HG03280 (cell line): ENCODE measurements at regions not wholly inside any gene's neighbourhood (a gene's known extent, or its start where the extent isn't known, plus 50 kb on each side); places are given as distances from the start of the nearest gene placed in this dataset.

Experiments
- ATAC-seq: cut with Tn5 transposase; IDR thresholded peaks from one replicate; pipeline ENCODE4 v1.9.1; 2021; ENCODE audit warnings: mild to moderate bottlenecking, moderate library complexity; ENCODE audit not compliant: unreplicated experiment

GRCh38 chr12:98418357-98419075 is 96.9 kb upstream of the TMPO start:
- ATAC-seq, result peak; percentile 51

- no peak for ATAC-seq
Observed at GRCh38 chr12:98419081-98419794, 96.2 kb upstream of the TMPO start.

- no peak for ATAC-seq
Observed at GRCh38 chr12:98419795-98420404, 95.5 kb upstream of the TMPO start.

GRCh38 chr12:98420461-98420860 is 94.9 kb upstream of the TMPO start:
- ATAC-seq, result no peak

- no peak for ATAC-seq
Observed at GRCh38 chr12:98421316-98421715, 94.1 kb upstream of the TMPO start.

DNA sequence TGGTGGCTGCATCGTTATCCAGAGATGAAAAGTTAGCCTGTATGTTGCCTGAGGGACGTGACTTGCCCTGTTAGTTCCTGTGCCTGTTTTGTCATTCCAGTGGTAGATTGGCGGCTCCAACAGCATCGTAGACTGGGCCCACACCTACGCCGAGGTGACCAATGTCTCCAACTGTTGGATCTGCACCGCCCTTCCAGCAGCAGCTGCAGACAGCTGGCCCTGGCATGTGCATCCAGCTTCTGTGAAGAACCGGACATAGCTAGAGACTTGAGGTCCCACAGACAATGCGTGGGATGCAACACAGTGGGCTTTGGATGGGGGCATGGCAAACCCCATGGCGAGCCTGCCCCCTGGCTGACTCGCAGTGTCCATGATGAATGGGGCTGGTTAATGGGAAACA is 93.0 kb upstream of the TMPO start:
- no peak for ATAC-seq

DNA sequence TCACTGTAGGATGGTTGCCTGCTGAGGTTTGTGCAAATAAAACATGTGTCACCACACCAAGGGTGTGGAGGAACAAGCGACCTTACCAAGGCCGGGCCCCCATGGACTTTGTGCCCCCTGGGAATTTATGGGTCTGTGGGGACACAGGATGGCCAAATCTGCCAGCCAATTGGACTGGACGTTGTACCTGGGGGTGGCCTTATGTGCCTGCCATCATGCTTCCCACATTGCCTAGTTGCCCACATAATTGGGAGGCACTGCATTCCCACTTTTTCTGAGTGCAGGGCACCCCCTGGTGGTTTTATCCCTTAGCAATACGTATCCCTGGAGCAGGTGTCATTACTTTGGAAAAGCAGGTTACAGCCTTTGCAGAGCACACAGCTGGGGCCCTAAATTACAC is 92.6 kb upstream of the TMPO start:
- no peak for ATAC-seq

DNA sequence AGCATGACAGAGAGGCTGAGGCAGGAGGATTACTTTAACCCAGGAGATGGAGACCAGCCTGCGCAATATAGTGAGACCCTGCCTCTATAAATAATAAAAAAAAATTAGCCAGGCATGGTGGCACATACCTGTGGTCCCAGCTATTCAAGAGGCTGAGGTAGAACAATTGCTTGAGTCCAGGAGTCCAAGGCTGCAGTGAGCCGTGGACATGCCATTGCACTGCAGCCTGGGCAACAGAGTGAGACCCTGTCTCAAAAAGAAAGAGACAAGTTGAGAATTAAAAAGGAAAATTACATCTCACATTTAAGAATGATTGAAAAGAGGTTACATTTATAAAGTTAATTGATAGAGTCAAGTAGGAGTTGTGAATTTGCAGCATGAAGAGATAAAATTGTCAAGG is 91.4 kb upstream of the TMPO start:
- no peak for ATAC-seq

GRCh38 chr12:98424726-98425401 is 90.5 kb upstream of the TMPO start:
- peak; percentile 78 for ATAC-seq

- ATAC-seq, result no peak
Observed at GRCh38 chr12:98425859-98426258, 89.5 kb upstream of the TMPO start.

DNA sequence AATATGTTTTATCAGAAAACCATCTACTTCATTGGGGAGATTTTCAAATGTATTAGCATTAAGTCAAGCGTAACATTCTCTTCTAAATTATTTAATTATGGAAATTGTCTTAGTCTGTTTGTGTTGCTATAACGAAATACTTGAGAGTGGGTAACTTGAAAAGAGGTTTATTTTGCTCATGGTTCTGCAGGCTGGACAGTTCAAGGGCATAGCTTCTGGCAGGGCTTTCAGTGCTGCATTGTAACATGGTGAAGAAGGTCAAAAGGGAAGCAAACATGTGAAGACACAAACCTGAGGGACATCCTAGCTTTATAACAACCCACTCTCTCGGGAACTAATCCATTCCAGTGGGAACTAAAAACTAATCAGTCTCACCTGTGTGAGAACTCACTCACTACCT is 84.3 kb upstream of the TMPO start:
- ATAC-seq, result no peak

- ATAC-seq, result no peak
Observed at GRCh38 chr12:98437166-98437565, 78.2 kb upstream of the TMPO start.

DNA sequence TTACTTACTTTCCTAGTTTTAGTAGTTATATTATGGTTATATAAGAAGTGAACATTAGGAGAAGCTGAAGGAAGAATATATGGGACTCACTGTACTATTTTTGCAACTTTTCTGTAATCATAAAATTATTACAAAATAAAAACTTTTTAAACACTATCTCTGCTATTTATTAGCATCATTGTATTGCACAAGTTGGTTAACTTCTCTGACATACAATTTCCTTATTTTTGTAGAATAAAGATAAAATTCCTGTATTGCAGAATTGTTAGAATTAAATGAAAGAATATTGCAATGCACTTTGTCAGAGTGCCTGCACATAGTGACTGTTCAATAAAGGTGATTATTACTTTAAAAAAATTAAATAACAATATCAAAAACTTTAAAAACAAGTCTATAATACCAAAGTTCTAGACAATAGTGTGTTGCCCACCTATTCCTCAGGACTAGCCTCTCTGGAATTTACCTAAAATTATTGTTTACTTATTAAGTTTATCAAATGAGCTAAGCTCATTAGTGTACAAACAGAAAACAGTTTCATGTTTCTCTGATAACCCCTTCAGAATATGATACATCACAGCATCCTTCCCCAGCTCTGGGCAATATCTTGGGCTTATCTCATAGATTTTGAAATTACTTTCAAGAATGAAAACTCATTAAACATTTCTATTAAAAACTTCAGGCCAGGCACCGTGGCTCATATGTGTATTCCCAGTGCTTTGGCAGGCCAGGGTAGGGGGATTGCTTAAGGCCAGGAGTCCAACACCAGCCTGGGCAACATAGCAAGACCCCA is 77.4 kb upstream of the TMPO start:
- ATAC-seq, result no peak

DNA sequence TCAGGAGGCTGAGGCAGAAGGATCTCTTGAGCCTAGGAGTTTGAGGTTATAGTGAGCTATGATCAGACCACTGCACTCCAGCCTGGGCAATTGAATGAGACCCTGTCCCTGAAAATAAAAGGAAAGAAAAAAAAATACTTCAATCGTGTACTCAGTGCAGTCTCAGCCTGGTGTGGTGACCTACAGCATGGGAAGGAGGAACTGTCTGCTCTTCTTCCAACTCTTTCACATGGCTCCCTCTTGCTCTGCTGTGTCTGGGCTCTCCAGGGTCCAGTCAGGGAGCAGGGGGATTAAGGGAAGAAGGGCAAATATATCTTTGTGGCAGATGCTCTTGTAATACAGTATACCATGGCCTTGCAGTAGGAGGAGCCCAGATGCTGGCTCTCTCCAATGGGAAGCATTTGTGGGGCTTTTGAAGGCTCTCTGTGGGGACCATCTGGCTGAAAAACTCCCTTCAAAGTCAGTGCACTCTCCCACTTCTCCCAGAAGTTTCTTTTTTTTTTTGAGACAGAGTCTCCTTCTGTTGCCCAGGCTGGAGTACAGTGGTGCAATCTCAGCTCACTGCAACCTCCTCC is 76.6 kb upstream of the TMPO start:
- no peak for ATAC-seq

- ATAC-seq, result no peak
Observed at GRCh38 chr12:98439471-98439951, 75.9 kb upstream of the TMPO start.

DNA sequence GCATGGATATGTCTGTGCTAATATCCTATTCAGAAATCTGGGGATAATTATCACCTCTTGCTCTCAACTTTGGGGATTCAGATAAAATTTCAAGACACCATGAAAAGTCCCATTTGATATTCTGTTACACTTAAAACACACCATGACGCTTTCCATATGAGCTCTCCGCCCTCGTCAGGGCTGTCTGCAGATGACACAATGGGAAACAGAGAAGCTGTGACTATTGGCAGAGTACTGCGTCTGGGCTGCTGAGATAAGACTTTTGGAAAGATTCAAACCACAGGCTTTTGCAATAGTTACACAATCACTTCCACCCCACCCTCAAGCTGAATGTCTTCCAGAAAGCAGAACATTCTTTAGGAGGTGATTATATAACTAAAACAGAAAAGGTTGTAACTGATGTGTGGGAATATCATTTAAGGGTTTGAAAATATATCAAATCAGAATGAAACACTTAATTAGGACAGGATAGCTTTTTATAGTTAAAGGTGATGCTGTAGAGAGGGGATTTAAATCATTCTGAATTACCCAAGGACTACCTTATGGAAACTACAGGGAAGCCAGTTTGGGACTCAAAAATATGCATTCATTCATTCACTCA is 75.3 kb upstream of the TMPO start:
- ATAC-seq, result no peak

- no peak for ATAC-seq
Observed at GRCh38 chr12:98446060-98446459, 69.3 kb upstream of the TMPO start.

GRCh38 chr12:98446682-98447081 is 68.7 kb upstream of the TMPO start:
- no peak for ATAC-seq

DNA sequence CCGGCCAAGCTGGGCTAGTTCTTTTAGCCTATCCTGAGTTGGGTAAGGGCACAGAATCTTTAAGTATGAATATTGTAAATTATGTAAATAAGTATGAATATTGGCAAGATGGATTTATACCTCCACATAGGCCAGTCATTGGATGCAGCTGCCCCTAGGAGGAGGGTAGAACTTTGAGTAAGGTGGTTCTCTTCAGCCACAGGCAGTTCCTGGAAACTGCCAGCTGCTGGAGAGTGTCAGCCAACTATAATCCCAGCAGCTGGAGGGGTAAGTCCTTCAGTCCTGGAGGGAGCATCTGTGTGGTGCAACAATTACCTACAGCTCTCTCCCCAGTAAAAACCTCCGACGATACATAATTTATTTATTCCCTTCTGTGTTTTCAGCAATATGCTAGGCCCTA is 65.8 kb upstream of the TMPO start:
- no peak for ATAC-seq

- no peak for ATAC-seq
Observed at GRCh38 chr12:98453070-98453469, 62.3 kb upstream of the TMPO start.
